GM21723 (cell line): ENCODE measurements at regions not wholly inside any gene's neighbourhood (a gene's known extent, or its start where the extent isn't known, plus 50 kb on each side); places are given as distances from the start of the nearest gene placed in this dataset.
"Not testable (repeated sequence)": the region's sequence is repeated elsewhere in the genome, so short reads cannot be mapped to it uniquely, and the experiment has no call there.

Experiments
- ATAC-seq: cut with Tn5 transposase; IDR thresholded peaks from one replicate; pipeline ENCODE4 v1.9.1; 2021; ENCODE audit warnings: mild to moderate bottlenecking, moderate library complexity; ENCODE audit not compliant: unreplicated experiment

DNA sequence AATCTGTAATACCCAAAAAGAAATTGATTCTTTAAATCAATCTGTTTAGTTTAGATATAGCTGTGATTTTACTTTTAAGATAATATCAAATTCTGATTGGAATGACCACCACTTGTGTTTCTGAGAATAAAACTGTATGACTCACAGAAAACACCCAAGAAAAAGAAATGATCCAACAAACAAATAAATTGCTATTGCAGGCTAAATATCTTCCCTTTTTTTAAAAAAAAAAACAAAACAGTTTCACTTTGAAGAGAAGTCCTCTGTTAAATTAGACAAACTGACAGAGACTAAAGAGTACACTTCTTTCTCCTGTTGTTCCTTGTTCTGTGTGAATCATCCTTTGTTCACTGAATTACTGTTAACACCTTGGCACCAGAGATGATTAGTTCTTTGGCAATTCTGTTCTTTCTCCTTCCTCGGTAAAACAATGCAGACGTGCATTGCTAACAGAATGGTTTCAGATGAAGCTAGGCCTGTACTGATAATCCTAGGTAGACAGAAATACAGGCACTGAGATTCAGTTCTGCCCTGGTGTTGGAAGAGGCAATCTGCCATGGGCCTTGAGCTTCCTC, 895.2 kb upstream of the CITED2 start:
- no peak for ATAC-seq

DNA sequence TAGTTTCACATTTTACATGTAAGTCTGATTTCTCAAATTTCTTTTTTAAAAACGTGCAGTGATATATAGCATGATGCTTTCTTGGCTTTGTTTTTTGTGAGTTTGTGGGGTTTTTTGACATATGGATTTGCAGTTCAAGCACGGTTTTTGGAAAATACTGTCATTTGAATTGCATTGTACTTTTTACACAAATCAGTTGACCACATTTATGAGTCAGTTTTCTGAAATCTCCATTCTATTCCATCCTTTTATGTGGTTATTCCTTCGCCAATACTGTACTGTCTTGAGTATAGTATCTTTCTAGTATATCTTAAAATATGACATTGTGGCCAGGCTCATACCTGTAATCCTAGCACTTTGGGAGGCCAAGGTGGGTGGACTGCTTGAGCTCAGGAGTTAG, 890.0 kb upstream of the CITED2 start:
- ATAC-seq = no peak

DNA sequence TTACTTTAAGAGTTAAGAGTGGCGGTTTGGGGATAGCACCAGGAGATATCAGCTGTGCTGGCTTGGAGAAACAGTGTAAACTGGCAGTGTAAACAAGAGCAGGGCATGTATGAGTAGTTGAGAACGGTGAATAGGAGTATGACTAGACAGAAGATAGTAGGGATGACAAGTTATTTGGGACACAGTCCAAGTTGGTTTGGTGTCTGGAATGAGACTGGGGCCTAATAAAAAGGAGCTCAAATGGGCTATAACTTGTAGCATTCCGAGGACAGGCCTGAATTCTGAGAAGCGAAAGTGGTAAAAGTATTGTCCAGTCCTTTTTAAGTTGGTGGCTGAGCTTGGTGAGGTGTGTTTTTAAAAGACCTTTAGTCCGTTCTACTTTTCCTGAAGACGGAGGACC, 883.9 kb upstream of the CITED2 start:
- not testable (repeated sequence) for ATAC-seq

DNA sequence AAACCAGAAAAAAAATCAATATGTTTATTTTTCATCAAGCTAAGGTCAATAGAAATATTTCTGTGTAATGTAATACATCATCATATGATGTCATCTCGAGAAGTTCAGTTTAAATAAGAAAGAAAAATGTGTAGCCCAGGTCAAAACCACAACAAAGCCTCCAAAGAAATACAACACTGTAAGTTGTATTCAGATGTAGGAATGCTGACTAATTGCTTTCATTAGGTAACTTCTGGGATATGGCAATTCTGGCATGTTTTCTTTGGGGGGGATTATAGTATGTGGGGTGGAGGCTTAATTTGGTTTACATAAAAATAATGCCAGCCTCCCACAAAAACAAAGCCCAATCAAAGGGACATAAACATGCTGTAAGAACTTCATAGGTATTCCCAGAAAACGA, 881.8 kb upstream of the CITED2 start:
- no peak for ATAC-seq

DNA sequence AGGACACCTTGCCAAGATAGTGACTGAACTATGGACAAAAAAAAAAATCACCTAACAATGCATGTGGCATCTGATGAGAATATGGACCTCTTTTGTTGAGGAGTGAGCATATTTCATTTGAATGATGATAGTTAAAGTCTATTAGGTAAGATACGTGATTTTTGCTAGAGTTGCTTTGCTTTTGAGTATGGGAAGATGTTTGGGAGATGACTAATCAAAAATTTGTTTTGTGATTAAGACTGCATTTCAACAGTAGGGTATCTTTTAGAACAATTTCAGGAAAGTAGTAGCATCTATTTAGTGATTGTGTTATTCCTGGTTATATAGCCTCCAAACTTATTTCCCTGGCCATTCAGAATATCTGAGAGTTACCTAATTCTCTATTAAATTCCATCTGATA, 878.6 kb upstream of the CITED2 start:
- ATAC-seq = no peak

DNA sequence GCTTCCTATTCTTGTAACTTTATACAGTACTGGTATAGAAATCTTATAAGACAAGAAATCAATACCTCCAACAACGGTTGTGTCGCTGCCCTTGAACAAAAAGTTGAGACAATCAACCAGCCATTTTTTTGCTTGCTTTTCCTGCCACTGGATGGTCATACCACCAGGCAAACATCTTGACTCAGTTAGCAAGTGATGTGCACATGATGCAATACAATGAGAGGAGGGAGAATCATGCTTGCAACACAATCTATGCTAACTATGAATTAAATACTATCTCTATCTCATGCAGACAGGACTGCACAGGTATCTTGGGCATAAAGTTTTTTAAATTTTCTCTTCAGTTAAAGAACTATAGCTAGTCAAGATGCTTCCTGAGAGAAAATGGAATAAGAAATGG, 877.7 kb upstream of the CITED2 start:
- ATAC-seq = no peak

DNA sequence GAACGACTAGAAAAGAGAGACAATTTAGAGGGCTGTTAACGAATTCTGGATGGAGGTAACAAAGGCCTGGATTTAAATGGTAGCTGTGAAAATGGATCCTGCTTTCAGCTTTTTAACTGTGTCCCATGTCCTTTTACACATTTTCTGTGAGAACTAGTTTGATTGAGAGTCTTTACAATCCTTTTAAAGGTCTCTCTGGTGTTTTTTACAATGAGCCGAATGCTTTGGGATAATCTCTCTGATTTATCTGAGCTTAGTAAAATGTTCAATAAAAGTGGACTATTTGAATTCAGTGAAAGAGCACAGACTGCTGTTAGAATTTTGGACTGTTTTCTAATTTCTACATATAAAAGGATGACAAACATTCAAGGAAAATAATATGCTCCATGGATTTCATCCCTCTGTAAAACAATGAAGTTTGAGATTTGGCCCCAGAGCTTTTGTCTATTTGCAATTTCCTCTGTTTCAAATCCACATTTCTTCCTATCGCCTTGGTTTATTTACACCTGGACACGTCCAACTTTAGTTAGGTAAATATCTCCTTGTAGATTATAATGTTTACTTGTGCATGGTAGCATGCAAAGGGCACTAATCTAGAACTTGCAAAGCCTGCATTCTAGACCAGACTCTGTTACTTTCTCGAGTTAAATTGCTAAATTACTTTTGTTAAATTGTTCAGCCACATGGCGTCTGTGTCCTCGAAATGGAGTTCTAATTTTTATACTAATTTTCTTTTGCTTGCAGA, 871.0 kb upstream of the CITED2 start:
- ATAC-seq = no peak

DNA sequence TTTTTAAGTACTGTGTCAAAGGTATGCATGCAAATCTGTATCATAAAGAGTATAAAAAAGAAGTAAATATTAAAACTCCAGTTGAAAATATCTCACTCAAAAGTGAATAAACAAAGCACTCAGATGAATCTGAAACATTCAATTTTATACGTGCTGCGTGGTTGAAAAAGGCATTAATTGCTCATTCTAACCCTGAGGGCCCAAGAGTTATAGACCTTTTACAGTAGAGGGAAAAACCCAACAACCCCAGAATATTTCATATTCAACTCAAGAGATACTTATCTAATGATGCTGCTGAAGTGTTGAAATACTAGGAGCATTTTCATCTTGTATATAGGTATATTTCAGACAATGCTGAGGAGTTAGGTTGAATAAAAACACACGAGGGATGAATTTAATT, 862.8 kb upstream of the CITED2 start:
- ATAC-seq = no peak

DNA sequence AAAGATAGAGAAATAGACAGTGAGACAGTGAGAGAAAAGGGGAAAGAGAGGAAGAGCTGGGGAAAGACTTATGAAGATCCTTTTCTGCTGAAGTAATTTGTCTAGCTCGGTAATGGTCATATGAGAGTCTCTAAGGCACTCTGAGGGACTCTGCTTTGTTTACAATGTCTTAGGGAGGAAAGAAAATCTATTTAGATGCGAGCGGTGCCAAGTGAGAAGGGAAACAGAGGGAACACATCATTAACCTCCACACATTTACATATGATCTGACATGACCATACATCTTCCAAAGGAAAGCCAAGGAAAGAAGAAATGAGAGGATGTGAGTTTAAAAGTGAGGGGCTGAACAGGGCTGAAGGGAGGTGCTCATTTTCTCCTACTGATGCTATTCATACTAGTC, 862.3 kb upstream of the CITED2 start:
- ATAC-seq = no peak

DNA sequence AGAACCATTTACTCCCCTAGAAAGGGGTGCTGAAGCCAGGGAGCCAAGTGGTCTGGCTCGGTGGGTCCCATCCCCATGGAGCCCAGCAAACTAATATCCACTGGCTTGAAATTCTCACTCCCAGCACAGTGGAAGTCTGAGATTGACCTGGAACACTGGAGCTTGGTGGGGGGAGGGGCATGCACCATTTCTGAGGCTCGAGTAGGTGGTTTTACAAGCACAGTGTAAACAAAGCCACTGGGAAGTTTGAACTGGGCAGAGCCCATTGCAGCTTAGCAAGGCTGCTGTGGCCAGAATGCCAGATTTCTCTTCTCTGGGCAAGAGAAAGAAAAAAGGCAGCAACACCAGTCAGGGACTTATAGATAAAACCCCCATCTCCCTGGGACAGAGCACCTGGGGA, 855.8 kb upstream of the CITED2 start:
- no peak for ATAC-seq

DNA sequence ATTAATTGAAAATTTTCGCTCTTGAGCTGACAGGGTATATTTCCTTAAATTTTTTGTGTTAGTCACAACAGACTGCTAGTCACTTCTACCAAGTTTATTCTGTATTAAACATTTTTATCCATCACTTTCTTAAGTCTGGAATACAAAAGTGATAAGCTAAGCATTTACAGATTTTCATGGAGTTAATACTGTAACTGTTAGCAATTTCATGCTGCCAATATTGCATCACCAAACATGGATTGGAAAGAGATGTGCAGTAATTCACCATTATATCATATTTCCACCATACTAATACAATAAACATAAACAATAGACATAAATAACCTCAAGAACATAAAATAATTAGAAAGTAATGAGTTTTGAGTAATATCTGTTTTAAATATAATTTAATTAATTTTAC, 854.0 kb upstream of the CITED2 start:
- ATAC-seq = no peak

DNA sequence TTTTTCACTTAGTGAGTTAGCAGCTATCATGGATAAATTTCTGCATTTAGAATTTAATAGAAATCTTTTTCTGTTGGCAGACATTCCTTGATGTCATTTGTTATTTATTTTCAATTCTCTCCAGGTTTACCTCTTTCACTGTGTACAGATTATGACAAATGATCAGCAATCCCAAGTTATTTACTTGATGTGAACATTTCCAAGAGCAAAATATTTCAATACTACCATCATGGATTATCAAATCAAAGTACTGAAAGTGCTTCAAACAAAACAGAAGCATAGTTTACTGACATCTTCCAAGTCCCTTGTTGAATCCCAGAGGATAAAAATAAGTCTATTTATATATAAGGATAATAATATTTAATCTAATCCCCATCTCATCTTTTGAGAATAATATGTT, 852.2 kb upstream of the CITED2 start:
- ATAC-seq = no peak

DNA sequence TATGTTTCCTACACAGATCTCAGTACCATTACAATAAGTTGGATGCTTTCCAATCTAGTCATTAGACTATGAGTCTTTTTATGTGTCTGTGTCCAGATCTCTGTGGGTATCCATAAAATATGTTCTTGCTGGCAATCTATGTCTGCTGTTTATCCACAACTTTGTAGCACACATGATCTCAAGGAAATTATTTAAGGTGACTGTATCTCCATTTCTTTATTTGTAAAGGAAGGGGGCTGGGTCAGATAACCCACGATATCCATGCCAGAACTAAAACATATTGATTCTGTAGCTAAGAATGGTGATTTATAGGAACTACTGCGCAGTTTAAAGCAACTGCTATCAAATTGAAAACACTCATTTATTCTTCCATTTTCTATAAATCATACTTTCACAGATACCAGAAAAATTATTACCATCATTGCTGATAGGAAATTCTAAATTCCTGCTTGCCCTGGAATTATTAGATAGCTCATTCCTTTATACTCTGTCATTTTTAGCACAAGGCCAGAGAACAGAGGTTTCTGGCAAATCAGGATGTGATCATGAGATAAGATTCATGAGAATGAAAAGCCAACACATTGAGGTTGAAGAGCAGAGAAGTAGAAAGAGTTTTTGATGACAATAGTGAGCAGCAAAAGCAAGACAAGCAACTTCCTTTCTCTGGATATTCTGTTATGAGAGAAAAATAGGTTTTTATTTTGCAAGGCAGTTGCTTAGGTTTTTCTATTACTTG, 851.4 kb upstream of the CITED2 start:
- no peak for ATAC-seq

DNA sequence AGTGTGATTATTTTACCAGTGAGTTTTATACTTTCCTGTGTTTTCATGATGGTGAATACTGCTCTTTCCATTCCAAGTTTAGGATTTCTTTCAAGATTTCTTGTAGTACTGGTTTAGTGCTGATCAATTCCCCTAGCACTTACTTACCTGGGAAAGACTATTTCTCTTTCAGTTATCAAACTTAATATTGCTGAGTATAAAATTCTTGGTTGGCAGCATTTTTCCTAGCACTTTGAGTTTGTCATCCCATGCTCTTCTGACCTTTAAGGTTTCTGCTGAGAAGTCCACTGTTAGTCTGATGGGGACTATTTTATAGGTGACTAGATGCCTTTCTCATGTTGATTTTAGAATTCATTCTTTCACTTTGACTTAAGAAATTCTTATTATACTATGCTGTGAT, 842.8 kb upstream of the CITED2 start:
- no peak for ATAC-seq

DNA sequence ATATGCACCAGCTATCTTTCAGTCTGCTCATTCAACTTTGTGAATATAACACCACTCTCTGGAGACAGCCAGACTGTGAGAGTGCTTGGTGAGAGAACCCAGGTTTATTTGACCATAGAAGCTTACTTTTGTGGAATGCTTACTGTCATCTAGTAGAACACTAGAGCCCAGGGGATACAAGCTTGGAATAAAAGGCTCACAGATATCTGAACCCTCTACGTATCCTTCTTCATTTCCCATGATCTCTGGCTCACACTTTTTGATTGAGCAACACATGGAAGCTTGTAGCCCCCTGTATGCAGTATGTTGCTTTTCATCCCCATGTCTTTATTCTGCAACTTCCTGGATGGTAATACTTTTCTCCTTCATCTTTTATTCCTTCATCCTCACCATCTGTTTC, 835.3 kb upstream of the CITED2 start:
- no peak for ATAC-seq

DNA sequence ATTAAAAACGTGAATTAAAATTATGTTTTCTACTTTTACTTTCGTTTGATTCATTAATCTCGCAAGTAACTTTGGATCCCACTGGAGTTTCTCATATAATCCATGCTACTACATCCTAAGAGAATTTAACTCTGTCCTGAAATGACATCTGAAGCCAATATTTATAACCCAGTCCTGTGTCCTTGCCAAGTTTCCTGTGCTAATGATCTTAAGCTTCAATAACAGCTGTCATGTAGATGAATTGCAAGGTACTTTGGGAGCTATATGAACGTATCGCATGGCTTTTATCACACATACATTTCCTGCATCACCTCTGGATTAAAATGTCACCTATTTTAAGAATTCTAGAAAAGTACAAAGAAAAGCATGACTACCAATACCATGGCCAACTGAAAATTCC, 833.8 kb upstream of the CITED2 start:
- no peak for ATAC-seq

DNA sequence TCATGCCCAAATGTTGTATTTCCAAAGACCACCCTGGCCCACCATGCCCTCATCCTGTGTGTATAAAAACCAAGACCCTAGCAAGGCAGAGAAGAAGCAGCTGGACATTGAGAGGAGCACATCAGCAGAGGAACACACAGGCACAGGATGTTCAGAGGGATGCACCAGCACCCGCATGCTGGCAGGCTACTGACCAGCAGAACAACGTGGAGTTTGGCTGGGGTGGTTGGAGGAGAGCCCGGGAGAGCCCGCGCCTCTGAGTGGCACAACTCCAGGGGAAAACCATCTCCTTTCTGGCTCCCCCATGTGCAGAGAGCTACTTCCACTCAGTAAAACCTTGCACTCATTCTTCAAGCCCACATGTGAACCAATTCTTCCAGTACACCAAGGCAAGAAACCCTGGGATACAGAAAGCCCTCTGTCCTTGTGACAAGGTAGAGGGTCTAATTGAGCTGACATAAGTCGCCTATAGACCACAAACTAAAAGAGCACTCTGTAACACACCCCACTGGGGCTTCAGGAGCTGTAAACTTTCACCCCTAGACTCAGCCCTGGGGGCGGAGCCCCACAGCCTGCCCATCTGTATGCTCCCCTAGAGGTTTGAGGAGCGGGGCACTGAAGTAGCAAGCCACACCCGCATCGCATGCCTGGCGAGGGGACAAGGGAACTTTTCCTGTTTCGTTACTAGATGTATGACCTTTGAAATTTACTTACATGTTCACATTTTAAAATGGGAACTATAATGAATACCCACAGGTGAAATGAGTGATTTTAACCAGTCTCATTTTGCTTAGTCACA, 831.5 kb upstream of the CITED2 start:
- no peak for ATAC-seq

DNA sequence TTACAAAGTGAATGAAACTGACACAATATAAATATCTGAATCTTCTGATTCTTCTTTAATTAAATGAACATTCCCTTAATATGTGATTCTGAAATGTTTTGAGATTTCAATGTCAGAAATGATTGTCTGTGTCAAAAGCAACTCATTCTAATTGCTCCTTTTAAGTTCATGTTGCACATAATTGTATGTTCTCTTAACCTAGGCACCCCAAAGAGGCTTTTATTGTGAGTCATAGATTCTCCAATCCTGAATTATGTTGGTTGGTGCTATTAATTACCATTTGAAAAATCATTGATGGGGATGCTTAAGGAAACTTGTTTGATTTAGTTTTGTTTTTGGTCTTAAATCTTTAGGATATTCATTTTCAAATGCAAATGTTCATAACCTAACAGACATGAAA, 829.7 kb upstream of the CITED2 start:
- no peak for ATAC-seq

DNA sequence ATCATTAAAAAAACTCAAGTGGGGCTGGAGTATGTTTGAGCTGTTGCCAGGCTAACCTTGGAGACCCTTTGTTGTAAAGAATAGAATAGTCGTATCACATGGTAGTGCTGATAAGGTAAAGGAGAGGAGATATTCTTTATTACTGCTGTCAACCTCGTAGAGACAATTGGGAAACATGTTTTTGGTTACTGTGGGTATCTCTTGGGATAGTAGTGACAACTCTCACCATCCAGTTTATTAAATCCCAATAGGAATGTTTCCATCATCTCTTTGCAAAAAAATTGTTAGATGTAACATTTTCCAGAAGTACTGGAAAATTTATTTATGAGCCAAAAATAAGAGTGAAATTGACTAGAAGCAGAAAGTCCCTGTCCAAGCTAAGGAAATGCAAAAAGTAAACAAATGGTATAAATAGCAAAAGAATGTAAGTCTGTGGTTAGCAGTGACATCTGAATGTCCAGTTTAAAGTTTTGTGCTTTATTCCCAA, 829.3 kb upstream of the CITED2 start:
- ATAC-seq = no peak

DNA sequence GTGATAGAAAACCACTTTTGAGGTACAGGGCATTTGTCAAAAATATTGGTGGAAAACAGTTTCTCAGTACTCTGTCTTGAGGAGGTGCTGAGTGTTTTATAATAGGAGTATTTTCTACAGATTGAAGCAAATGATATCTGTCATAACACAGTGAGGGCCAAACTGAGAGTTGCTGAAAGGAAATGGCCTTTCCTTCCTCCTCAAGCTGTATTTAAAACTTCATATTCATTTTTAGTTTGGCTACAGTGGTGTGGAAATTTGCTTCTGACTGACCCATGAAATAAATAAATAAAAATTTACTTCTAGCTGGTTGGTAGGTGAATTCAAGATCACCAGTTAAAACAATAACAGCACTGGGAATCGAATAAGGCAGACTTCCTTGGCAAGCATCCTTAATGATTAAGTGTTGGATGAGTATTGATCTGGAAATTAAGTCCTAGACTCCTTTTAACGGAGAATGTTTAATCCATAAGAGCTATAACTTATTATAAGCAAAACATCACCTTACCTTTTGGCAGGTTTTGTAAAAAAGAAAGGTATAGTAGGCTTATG, 828.6 kb upstream of the CITED2 start:
- ATAC-seq = no peak
